ENCODE measurements at regions not wholly inside any gene's neighbourhood (a gene's known extent, or its start where the extent isn't known, plus 50 kb on each side); places are given as distances from the start of the nearest gene placed in this dataset.

DNA sequence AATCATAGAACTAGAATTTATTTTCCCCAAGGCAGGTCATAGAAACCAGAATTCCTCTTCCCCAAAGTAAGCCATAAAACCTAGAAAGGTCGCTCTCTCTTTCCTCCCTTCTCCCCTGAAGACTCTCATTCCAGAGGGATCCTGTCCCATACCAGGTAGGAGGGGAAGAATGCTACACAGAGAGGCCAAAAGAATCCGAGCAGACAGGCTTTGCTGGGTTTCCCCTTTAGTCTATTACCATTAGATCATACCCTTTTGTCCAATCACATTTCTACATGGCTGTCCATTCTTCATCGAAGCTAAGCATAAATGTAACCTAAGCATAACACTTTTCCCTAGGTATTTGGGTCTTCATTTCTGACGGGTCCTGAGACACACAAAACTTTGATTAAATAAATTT lies 204.5 kb downstream of the SPTSSA start:
- H3K36me3 Mint-ChIP-seq = no peaks in the 10 kb centered on the region
- no peak overlapping the region for H3K27ac Mint-ChIP-seq
- H3K4me3 Mint-ChIP-seq = no peak overlapping the region
- ChIA-PET POLR2A (no interaction called here), CTCF (no interaction called here)
- peaks cover 6% of the 10 kb centered on the region for H3K4me1 Mint-ChIP-seq
- TF ChIP-seq, protein P1, sequence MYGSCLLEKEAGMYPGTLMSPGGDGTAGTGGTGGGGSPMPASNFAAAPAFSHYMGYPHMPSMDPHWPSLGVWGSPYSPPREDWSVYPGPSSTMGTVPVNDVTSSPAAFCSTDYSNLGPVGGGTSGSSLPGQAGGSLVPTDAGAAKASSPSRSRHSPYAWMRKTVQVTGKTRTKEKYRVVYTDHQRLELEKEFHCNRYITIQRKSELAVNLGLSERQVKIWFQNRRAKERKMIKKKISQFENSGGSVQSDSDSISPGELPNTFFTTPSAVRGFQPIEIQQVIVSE (CRISPR knock-in tag; IDR thresholded peaks at IDR 0.05; ENCODE audit: borderline replicate concordance) = no peak
- no peak for TF ChIP-seq ZNF263 (CRISPR knock-in tag; IDR thresholded peaks at IDR 0.05; ENCODE audit: low read depth)
- TF ChIP-seq, protein P2, sequence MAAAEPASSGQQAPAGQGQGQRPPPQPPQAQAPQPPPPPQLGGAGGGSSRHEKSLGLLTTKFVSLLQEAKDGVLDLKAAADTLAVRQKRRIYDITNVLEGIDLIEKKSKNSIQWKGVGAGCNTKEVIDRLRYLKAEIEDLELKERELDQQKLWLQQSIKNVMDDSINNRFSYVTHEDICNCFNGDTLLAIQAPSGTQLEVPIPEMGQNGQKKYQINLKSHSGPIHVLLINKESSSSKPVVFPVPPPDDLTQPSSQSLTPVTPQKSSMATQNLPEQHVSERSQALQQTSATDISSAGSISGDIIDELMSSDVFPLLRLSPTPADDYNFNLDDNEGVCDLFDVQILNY (CRISPR knock-in tag; IDR thresholded peaks at IDR 0.05) = no peak
- TF ChIP-seq, protein P3, sequence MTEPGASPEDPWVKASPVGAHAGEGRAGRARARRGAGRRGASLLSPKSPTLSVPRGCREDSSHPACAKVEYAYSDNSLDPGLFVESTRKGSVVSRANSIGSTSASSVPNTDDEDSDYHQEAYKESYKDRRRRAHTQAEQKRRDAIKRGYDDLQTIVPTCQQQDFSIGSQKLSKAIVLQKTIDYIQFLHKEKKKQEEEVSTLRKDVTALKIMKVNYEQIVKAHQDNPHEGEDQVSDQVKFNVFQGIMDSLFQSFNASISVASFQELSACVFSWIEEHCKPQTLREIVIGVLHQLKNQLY (CRISPR knock-in tag; IDR thresholded peaks at IDR 0.05) = no peak
- TF ChIP-seq TCF7 (CRISPR knock-in tag; IDR thresholded peaks at IDR 0.05; ENCODE audit: low read depth) = no peak
- TF ChIP-seq NFATC4 (CRISPR knock-in tag; IDR thresholded peaks at IDR 0.05) = no peak
- no peak for TF ChIP-seq ATF1 (CRISPR knock-in tag; IDR thresholded peaks at IDR 0.05)
- TF ChIP-seq, protein P4, sequence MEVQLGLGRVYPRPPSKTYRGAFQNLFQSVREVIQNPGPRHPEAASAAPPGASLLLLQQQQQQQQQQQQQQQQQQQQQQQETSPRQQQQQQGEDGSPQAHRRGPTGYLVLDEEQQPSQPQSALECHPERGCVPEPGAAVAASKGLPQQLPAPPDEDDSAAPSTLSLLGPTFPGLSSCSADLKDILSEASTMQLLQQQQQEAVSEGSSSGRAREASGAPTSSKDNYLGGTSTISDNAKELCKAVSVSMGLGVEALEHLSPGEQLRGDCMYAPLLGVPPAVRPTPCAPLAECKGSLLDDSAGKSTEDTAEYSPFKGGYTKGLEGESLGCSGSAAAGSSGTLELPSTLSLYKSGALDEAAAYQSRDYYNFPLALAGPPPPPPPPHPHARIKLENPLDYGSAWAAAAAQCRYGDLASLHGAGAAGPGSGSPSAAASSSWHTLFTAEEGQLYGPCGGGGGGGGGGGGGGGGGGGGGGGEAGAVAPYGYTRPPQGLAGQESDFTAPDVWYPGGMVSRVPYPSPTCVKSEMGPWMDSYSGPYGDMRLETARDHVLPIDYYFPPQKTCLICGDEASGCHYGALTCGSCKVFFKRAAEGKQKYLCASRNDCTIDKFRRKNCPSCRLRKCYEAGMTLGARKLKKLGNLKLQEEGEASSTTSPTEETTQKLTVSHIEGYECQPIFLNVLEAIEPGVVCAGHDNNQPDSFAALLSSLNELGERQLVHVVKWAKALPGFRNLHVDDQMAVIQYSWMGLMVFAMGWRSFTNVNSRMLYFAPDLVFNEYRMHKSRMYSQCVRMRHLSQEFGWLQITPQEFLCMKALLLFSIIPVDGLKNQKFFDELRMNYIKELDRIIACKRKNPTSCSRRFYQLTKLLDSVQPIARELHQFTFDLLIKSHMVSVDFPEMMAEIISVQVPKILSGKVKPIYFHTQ (CRISPR knock-in tag; IDR thresholded peaks at IDR 0.05) = no peak
- TF ChIP-seq, protein P5, sequence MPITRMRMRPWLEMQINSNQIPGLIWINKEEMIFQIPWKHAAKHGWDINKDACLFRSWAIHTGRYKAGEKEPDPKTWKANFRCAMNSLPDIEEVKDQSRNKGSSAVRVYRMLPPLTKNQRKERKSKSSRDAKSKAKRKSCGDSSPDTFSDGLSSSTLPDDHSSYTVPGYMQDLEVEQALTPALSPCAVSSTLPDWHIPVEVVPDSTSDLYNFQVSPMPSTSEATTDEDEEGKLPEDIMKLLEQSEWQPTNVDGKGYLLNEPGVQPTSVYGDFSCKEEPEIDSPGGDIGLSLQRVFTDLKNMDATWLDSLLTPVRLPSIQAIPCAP (CRISPR knock-in tag; IDR thresholded peaks at IDR 0.05) = no peak
- TF ChIP-seq, protein P6, sequence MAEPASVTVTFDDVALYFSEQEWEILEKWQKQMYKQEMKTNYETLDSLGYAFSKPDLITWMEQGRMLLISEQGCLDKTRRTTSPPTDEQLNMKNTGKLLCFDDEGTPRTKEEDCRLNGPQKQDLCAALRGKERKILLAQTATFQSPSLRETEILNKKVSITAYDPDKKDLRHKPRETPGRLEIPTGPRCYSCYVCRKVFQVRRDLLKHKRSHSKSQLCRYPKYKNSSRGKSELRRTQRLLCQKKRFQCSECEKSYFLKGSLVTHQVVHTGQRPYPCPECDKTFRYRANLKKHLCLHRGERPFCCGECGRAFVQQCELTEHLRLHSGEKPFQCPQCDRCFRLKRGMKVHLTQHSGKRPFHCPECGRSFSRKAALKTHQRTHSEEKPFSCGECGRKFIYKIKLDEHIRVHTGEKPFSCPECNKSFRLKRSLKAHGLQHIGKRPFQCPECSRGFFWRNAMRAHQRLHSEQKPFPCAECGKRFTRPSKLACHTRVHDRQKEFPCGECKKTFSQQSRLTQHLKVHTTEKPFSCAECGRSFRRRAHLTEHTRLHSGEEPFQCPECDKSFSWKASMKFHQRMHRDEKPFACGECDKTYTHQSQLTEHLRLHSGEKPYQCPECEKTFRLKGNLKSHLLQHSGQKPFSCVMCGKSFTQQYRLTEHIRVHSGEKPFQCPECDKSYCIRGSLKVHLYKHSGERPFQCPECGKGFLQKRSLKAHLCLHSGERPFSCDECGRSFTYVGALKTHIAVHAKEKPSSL (CRISPR knock-in tag; conservative IDR thresholded peaks at IDR 0.05) = no peak
- no peak for TF ChIP-seq CREM (CRISPR knock-in tag; IDR thresholded peaks at IDR 0.05)
- TF ChIP-seq NR3C1 (CRISPR knock-in tag; conservative IDR thresholded peaks at IDR 0.05; ENCODE audit: low read depth) = no peak
- TF ChIP-seq, protein P7, sequence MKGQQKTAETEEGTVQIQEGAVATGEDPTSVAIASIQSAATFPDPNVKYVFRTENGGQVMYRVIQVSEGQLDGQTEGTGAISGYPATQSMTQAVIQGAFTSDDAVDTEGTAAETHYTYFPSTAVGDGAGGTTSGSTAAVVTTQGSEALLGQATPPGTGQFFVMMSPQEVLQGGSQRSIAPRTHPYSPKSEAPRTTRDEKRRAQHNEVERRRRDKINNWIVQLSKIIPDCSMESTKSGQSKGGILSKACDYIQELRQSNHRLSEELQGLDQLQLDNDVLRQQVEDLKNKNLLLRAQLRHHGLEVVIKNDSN (CRISPR knock-in tag; IDR thresholded peaks at IDR 0.05) = no peak
- TF ChIP-seq SP1 (CRISPR knock-in tag; conservative IDR thresholded peaks at IDR 0.05) = no peak
- TF ChIP-seq ZNF219 (CRISPR knock-in tag; IDR thresholded peaks at IDR 0.05; ENCODE audit: borderline replicate concordance) = no peak
- TF ChIP-seq NR2C2 (CRISPR knock-in tag; IDR thresholded peaks at IDR 0.05) = no peak
- TF ChIP-seq, protein P8, sequence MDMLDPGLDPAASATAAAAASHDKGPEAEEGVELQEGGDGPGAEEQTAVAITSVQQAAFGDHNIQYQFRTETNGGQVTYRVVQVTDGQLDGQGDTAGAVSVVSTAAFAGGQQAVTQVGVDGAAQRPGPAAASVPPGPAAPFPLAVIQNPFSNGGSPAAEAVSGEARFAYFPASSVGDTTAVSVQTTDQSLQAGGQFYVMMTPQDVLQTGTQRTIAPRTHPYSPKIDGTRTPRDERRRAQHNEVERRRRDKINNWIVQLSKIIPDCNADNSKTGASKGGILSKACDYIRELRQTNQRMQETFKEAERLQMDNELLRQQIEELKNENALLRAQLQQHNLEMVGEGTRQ (CRISPR knock-in tag; IDR thresholded peaks at IDR 0.05) = no peak
- H3K27me3 Mint-ChIP-seq (ENCODE audit: low read depth) = no peaks in the 10 kb centered on the region; the same call in 1 of the 2 replicates
- no peaks in the 10 kb centered on the region for H3K9me3 Mint-ChIP-seq
- no peak for ATAC-seq
- no peak for DNase-seq (ENCODE audit: low spot score)
